ENCODE measurements at regions not wholly inside any gene's neighbourhood (a gene's known extent, or its start where the extent isn't known, plus 50 kb on each side); places are given as distances from the start of the nearest gene placed in this dataset.

- TF ChIP-seq ZBTB4 (CRISPR knock-in tag; IDR thresholded peaks at IDR 0.05): no peak
- TF ChIP-seq ZNF622 (IDR thresholded peaks at IDR 0.05): no peak
- no peak for TF ChIP-seq IRF3 (IDR thresholded peaks at IDR 0.05)
- TF ChIP-seq KLF5 (IDR thresholded peaks at IDR 0.05; ENCODE audit: partially characterized antibody): no peak
- no peak for TF ChIP-seq CHD1 (IDR thresholded peaks at IDR 0.05; ENCODE audit: low read depth, low read length)
- TF ChIP-seq MTA3 (IDR thresholded peaks at IDR 0.05; ENCODE audit: borderline replicate concordance, low read length): no peak
- no peak for TF ChIP-seq NFYA (IDR thresholded peaks at IDR 0.05; ENCODE audit: borderline replicate concordance, low read depth, low read length)
- no peak for TF ChIP-seq HCFC1 (IDR thresholded peaks at IDR 0.05; ENCODE audit: low read length)
- TF ChIP-seq CREM (IDR thresholded peaks at IDR 0.05; ENCODE audit: low read depth): no peak
Measured at GRCh38 chr4:126752126-126752525, 880.6 kb upstream of the INTU start (continued).

GRCh38 chr4:126752702-126753101, 880.1 kb upstream of the INTU start:
- intact Hi-C loops (cut with micrococcal nuclease; ENCODE audit: unreplicated experiment) (no loop called here), in situ Hi-C loops (cut with MboI) (no loop called here)
- WGBS (ENCODE audit: insufficient coverage, insufficient replicate concordance, low lambda C conversion rate, missing lambda C conversion rate): 43% methylated on average over 4 of the region's 4 CpGs
- no peaks in the 10 kb centered on the region for H4K20me1 ChIP-seq (ENCODE audit: control insufficient read depth, insufficient read depth)
- H2AFZ ChIP-seq (ENCODE audit: control insufficient read depth, low read depth, low read length): no peak overlapping the region
- no peak overlapping the region for H3K4me3 ChIP-seq
- no peaks in the 10 kb centered on the region for H3K79me2 ChIP-seq (ENCODE audit: control insufficient read depth, insufficient read depth, low read length)
- POLR2A ChIA-PET: no interaction called here
- TF ChIP-seq ELK1 (IDR thresholded peaks at IDR 0.05; ENCODE audit: low read depth, low read length) (no peak), POLR2AphosphoS5 (IDR thresholded peaks at IDR 0.05; ENCODE audit: low read length) (no peak), HDAC2 (IDR thresholded peaks at IDR 0.05) (no peak), ZBTB11 (CRISPR knock-in tag; IDR thresholded peaks at IDR 0.05) (no peak), MEF2A (IDR thresholded peaks at IDR 0.05; ENCODE audit: insufficient read depth, low read depth, low read length) (no peak), NFYA (IDR thresholded peaks at IDR 0.05; ENCODE audit: borderline replicate concordance, low read depth, low read length) (no peak)
- RAD21 ChIA-PET (ENCODE audit: unreplicated experiment): no interaction called here
- H3K36me3 ChIP-seq (ENCODE audit: control insufficient read depth in 2 of 2, insufficient read depth in 2 of 2, low read length in 1 of 2): no peaks in the 10 kb centered on the region
- CTCF ChIA-PET: interaction anchor here (0.6 kb wide), 1 partner anchor 488 kb away, joined by 3 read pairs; no protein-coding TSS in a partner anchor
- SMC1A ChIA-PET (ENCODE audit: uncharacterized antibody, unreplicated experiment): interaction anchor here (1.1 kb wide), 1 partner anchor 15 kb away, joined by 3 read pairs; no protein-coding TSS in a partner anchor
- H3K27me3 ChIP-seq (replicated peaks in 1 of 2; ENCODE audit: control insufficient read depth in 2 of 2, insufficient read depth in 2 of 2, low read length in 1 of 2): no peaks in the 10 kb centered on the region
- H3K4me1 ChIP-seq (ENCODE audit: control insufficient read depth, insufficient read depth, low read length): no peaks in the 10 kb centered on the region
- no peak overlapping the region for H3K4me2 ChIP-seq (ENCODE audit: control insufficient read depth, insufficient read depth)
- H3K27ac ChIP-seq (ENCODE audit: control insufficient read depth, insufficient read depth): no peak overlapping the region
- no peak for ATAC-seq
- no peak overlapping the region for H3K9ac ChIP-seq (ENCODE audit: control insufficient read depth, insufficient read depth, low read length)
- no peak for DNase-seq (ENCODE audit: low read depth, low spot score)
- BruUV-seq (replicated peaks): no TSS peak
- FAIRE-seq: no peak
- no peaks in the 10 kb centered on the region for H3K9me3 ChIP-seq (replicated peaks; ENCODE audit: control insufficient read depth, insufficient read depth, low read length)
